Rectal smooth muscle tissue (tissue), 1 donor: ENCODE measurements at regions not wholly inside any gene's neighbourhood (a gene's known extent, or its start where the extent isn't known, plus 50 kb on each side); places are given as distances from the start of the nearest gene placed in this dataset.

Experiments used
- H3K27ac ChIP-seq: one replicate; pipeline ENCODE4 v1.7.0; 2013; ENCODE audit warnings: low read depth, low read length, inconsistent platforms
- H3K27me3 ChIP-seq: one replicate; pipeline ENCODE4 v1.7.0; 2013; ENCODE audit warnings: low read length; ENCODE audit not compliant: control insufficient read depth, insufficient read depth
- H3K36me3 ChIP-seq: one replicate; pipeline ENCODE4 v1.7.0; 2013; ENCODE audit warnings: low read length; ENCODE audit not compliant: control insufficient read depth, insufficient read depth
- H3K4me1 ChIP-seq: one replicate; pipeline ENCODE4 v1.7.0; 2013; ENCODE audit warnings: low read length; ENCODE audit not compliant: control insufficient read depth, insufficient read depth
- H3K4me3 ChIP-seq: one replicate; pipeline ENCODE4 v1.7.0; 2013; ENCODE audit warnings: low read length
- H3K9ac ChIP-seq: one replicate; pipeline ENCODE4 v1.7.0; 2013; ENCODE audit warnings: low read length

- no peak overlapping the region for H3K9ac ChIP-seq
- H3K36me3 ChIP-seq = no peaks in the 10 kb centered on the region
- H3K27ac ChIP-seq = no peak overlapping the region
- no peak overlapping the region for H3K4me3 ChIP-seq
- no peaks in the 10 kb centered on the region for H3K27me3 ChIP-seq
- peaks cover 8% of the 10 kb centered on the region for H3K4me1 ChIP-seq
These were observed 245.4 kb upstream of the TUT7 start for GRCh38 chr9:86599561-86599960.

- H3K27me3 ChIP-seq = no peaks in the 10 kb centered on the region
- no peaks in the 10 kb centered on the region for H3K36me3 ChIP-seq
- H3K4me1 ChIP-seq = peaks cover 8% of the 10 kb centered on the region
- no peak overlapping the region for H3K9ac ChIP-seq
- no peak overlapping the region for H3K27ac ChIP-seq
- H3K4me3 ChIP-seq = no peak overlapping the region
These were observed 244.4 kb upstream of the TUT7 start for GRCh38 chr9:86598411-86599239.

GRCh38 chr9:86594724-86595123 lies 240.5 kb upstream of the TUT7 start:
- Histone ChIP-seq H3K4me1 (no peaks in the 10 kb centered on the region), H3K4me3 (no peak overlapping the region), H3K36me3 (no peaks in the 10 kb centered on the region), H3K27ac (no peak overlapping the region), H3K27me3 (no peaks in the 10 kb centered on the region), H3K9ac (no peak overlapping the region)

GRCh38 chr9:86591472-86591871 lies 237.3 kb upstream of the TUT7 start:
- no peak overlapping the region for H3K4me3 ChIP-seq
- no peaks in the 10 kb centered on the region for H3K4me1 ChIP-seq
- no peaks in the 10 kb centered on the region for H3K27me3 ChIP-seq
- H3K36me3 ChIP-seq = no peaks in the 10 kb centered on the region
- no peak overlapping the region for H3K27ac ChIP-seq
- H3K9ac ChIP-seq = no peak overlapping the region

GRCh38 chr9:86589730-86590129 lies 235.5 kb upstream of the TUT7 start:
- no peaks in the 10 kb centered on the region for H3K36me3 ChIP-seq
- H3K27ac ChIP-seq = no peak overlapping the region
- peaks cover 3% of the 10 kb centered on the region for H3K4me1 ChIP-seq

GRCh38 chr9:86589273-86589672 lies 235.1 kb upstream of the TUT7 start:
- H3K27ac ChIP-seq = no peak overlapping the region
- H3K27me3 ChIP-seq = no peaks in the 10 kb centered on the region
- H3K9ac ChIP-seq = no peak overlapping the region
- no peaks in the 10 kb centered on the region for H3K36me3 ChIP-seq
- peaks cover 3% of the 10 kb centered on the region for H3K4me1 ChIP-seq
- H3K4me3 ChIP-seq = no peak overlapping the region

More at GRCh38 chr9:86589730-86590129, 235.5 kb upstream of the TUT7 start:
- Histone ChIP-seq H3K9ac (no peak overlapping the region), H3K4me3 (no peak overlapping the region), H3K27me3 (no peaks in the 10 kb centered on the region)

GRCh38 chr9:86586144-86586494 lies 231.9 kb upstream of the TUT7 start:
- Histone ChIP-seq H3K4me1 (peaks cover 3% of the 10 kb centered on the region), H3K4me3 (no peak overlapping the region), H3K27me3 (no peaks in the 10 kb centered on the region), H3K9ac (no peak overlapping the region), H3K27ac (no peak overlapping the region), H3K36me3 (no peaks in the 10 kb centered on the region)

GRCh38 chr9:86585422-86586143 lies 231.4 kb upstream of the TUT7 start:
- peak overlapping the region; percentile 69 for H3K27ac ChIP-seq

GRCh38 chr9:86580688-86581087 lies 226.5 kb upstream of the TUT7 start:
- peak overlapping the region; percentile 50 for H3K27ac ChIP-seq
- H3K4me3 ChIP-seq = no peak overlapping the region
- H3K27me3 ChIP-seq = no peaks in the 10 kb centered on the region
- H3K4me1 ChIP-seq = peaks cover 6% of the 10 kb centered on the region
- H3K36me3 ChIP-seq = no peaks in the 10 kb centered on the region
- no peak overlapping the region for H3K9ac ChIP-seq

More at GRCh38 chr9:86585422-86586143, 231.4 kb upstream of the TUT7 start:
- Histone ChIP-seq H3K4me1 (peaks cover 6% of the 10 kb centered on the region), H3K4me3 (no peak overlapping the region), H3K36me3 (no peaks in the 10 kb centered on the region), H3K9ac (no peak overlapping the region), H3K27me3 (no peaks in the 10 kb centered on the region)

GRCh38 chr9:86578722-86579121 lies 224.5 kb upstream of the TUT7 start:
- H3K4me3 ChIP-seq = no peak overlapping the region
- no peak overlapping the region for H3K27ac ChIP-seq
- no peaks in the 10 kb centered on the region for H3K36me3 ChIP-seq
- H3K27me3 ChIP-seq = no peaks in the 10 kb centered on the region
- H3K4me1 ChIP-seq = peaks cover 3% of the 10 kb centered on the region
- H3K9ac ChIP-seq = no peak overlapping the region

GRCh38 chr9:86577420-86578333 lies 223.5 kb upstream of the TUT7 start:
- H3K4me1 ChIP-seq = peaks cover 3% of the 10 kb centered on the region

More at GRCh38 chr9:86577420-86578333, 223.5 kb upstream of the TUT7 start:
- H3K36me3 ChIP-seq = no peaks in the 10 kb centered on the region
- H3K27ac ChIP-seq = no peak overlapping the region
- H3K27me3 ChIP-seq = no peaks in the 10 kb centered on the region
- H3K9ac ChIP-seq = no peak overlapping the region
- H3K4me3 ChIP-seq = no peak overlapping the region
